K562 (cell line): ENCODE measurements at regions not wholly inside any gene's neighbourhood (a gene's known extent, or its start where the extent isn't known, plus 50 kb on each side); places are given as distances from the start of the nearest gene placed in this dataset.

Source experiments
- ATAC-seq: fragments of 200-7000 bp; cut with Tn5 transposase; 3 replicates; pipeline ENCODE4 v1.9.1; 2020; ENCODE audit warnings: moderate library complexity
- BruUV-seq: library from RNA; stranded (reverse); fragments of 400-500 nt; replicated peaks from 2 replicates; lab custom pipeline; 2021; lab: Mats Ljungman, UMichigan
- CTCF ChIA-PET: fragments of 300-600 bp; formaldehyde crosslinking; extraction: SDS; loops from one replicate; lab custom pipeline; 2021; ENCODE audit warnings: low intra/inter-chr PET ratio; lab: Yijun Ruan, JAX
- POLR2A ChIA-PET: fragments of 300-600, 350-650 bp; sonication (Branson Sonifier 250); formaldehyde crosslinking; extraction: SDS; loops from one replicate; lab custom pipeline; 2021; ENCODE audit warnings: antibody characterized with exemption, inconsistent platforms; lab: Yijun Ruan, JAX
- DNase-seq, 4 experiments: peaks; one replicate each; pipeline versions ENCODE4 v3.0.0 to v3.0.0-alpha.2; 2011 to 2018; ENCODE audit warnings: low spot score in 3 of 4, mixed read lengths in 3 of 4; ENCODE audit errors: extremely low read depth in 1 of 4
- FAIRE-seq: peaks from 2 replicates; lab custom pipeline; 2011; peaks lifted over from hg19 to GRCh38; lab: Jason Lieb, UNC
- H2AFZ ChIP-seq: 2 replicates; pipeline ENCODE4 v1.6.0; 2011; ENCODE audit warnings: low read depth, low read length, control low read depth, inconsistent platforms
- H3K27ac ChIP-seq: fragments of 200-600 bp; 3 replicates; pipeline ENCODE4 v1.8.0; 2011; ENCODE audit warnings: low read depth, mild to moderate bottlenecking, control low read depth, inconsistent platforms, low read length, moderate library complexity, mixed read lengths; ENCODE audit errors: extremely low read depth
- H3K27me3 ChIP-seq, 2 experiments: fragments of 300-600 bp in 1 of 2; 2 replicates in 1 of 2; 3 replicates in 1 of 2; pipeline versions ENCODE4 v1.6.0 to v1.8.0; 2011; ENCODE audit warnings: inconsistent platforms in 2 of 2, low read length in 2 of 2, mild to moderate bottlenecking in 1 of 2, mixed read lengths in 1 of 2, moderate library complexity in 1 of 2; ENCODE audit not compliant: control insufficient read depth in 2 of 2, insufficient read depth in 2 of 2
- H3K36me3 ChIP-seq: fragments of 300-600 bp; 3 replicates; pipeline ENCODE4 v1.8.0; 2011; ENCODE audit warnings: mild to moderate bottlenecking, low read length, inconsistent platforms; ENCODE audit not compliant: control insufficient read depth, insufficient read depth
- H3K4me1 ChIP-seq, 2 experiments: fragments of 200-600 bp in 1 of 2; replicated peaks in 1 of 2; 2 replicates in 1 of 2; 3 replicates in 1 of 2; pipeline versions ENCODE4 v1.5.1 to v1.8.0; 2011; ENCODE audit warnings: inconsistent platforms in 2 of 2, low read length in 2 of 2, mild to moderate bottlenecking in 1 of 2, mixed read lengths in 1 of 2, moderate library complexity in 1 of 2; ENCODE audit not compliant: control insufficient read depth in 2 of 2, insufficient read depth in 2 of 2
- H3K4me2 ChIP-seq: 2 replicates; pipeline ENCODE4 v1.6.1; 2011; ENCODE audit warnings: low read length, control low read depth, inconsistent platforms, mixed read lengths; ENCODE audit not compliant: insufficient read depth
- H3K4me3 ChIP-seq: fragments of 200-600 bp; sonication (generic), shearing (Covaris generic); 2 replicates; pipeline ENCODE4 v1.5.1; 2016; ENCODE audit warnings: control low read depth, inconsistent platforms
- H3K79me2 ChIP-seq: fragments of 200-600 bp; 3 replicates; pipeline ENCODE4 v1.8.0; 2011; ENCODE audit warnings: low read length, inconsistent platforms; ENCODE audit not compliant: control insufficient read depth, insufficient read depth
- H3K9ac ChIP-seq, 2 experiments: 2 replicates each; pipeline versions ENCODE4 v1.6.0 to v1.6.1; 2011; ENCODE audit warnings: low read depth in 2 of 2, low read length in 2 of 2, control low read depth in 1 of 2, inconsistent platforms in 1 of 2, mild to moderate bottlenecking in 1 of 2, mixed read lengths in 1 of 2; ENCODE audit not compliant: insufficient read depth in 1 of 2
- H3K9me1 ChIP-seq: one replicate; pipeline ENCODE4 v1.6.0; 2011; ENCODE audit warnings: inconsistent platforms, mild to moderate bottlenecking, low read length, moderate library complexity; ENCODE audit not compliant: control insufficient read depth, insufficient read depth
- H3K9me3 ChIP-seq: replicated peaks from 2 replicates; pipeline ENCODE4 v1.5.1; 2011; ENCODE audit warnings: low read depth, low read length, inconsistent platforms; ENCODE audit not compliant: control insufficient read depth, insufficient read depth
- H4K20me1 ChIP-seq: replicated peaks from 2 replicates; pipeline ENCODE4 v1.6.1; 2011; ENCODE audit warnings: low read length, inconsistent platforms, mixed read lengths; ENCODE audit not compliant: control insufficient read depth, insufficient read depth
- DEAF1 ChIP-seq: fragments of 450-650 bp; formaldehyde crosslinking; IDR thresholded peaks from 2 replicates; pipeline ENCODE4 v1.4.0; 2020; ENCODE audit warnings: mild to moderate bottlenecking, moderate library complexity
- GATAD2A ChIP-seq: fragments of 450-650 bp; IDR thresholded peaks from 2 replicates; pipeline ENCODE4 v1.6.1; 2017
- HIVEP1 ChIP-seq: fragments of 250-450 bp; sonication (Bioruptor Pico); IDR thresholded peaks from 2 replicates; pipeline ENCODE4 v1.4.0; 2020; ENCODE audit warnings: mild to moderate bottlenecking
- LCOR ChIP-seq: sonication (generic); formaldehyde crosslinking; IDR thresholded peaks from 2 replicates; pipeline ENCODE4 v1.8.0; 2022; ENCODE audit warnings: mild to moderate bottlenecking, missing genetic modification reagents
- SMARCE1 ChIP-seq: fragments of 450-650 bp; IDR thresholded peaks from 2 replicates; pipeline ENCODE4 v1.7.1; 2016; ENCODE audit warnings: mild to moderate bottlenecking
- ZBTB11 ChIP-seq, 3 experiments: fragments of 200-800 bp in 1 of 3; fragments of 250-450 bp in 1 of 3; fragments of 450-650 bp in 1 of 3; sonication (Bioruptor Pico) in 1 of 3; sonication (Bioruptor generic) in 1 of 3; formaldehyde crosslinking in 1 of 3; IDR thresholded peaks; 2 replicates each; pipeline versions ENCODE4 v1.6.1 to v1.8.0; 2016 to 2022; ENCODE audit warnings: mild to moderate bottlenecking in 2 of 3, missing genetic modification characterization in 2 of 3, missing compliant biosample characterization in 1 of 3, moderate library complexity in 1 of 3
- ZNF695 ChIP-seq: fragments of 450-650 bp; formaldehyde crosslinking; IDR thresholded peaks from 2 replicates; pipeline ENCODE4 v1.4.0; 2020; ENCODE audit warnings: mild to moderate bottlenecking, moderate library complexity
- WGBS: fragments of 100-300 bp; shearing (Covaris generic); methylation state at CpG from one replicate; pipeline ENCODE4 v1.1.6; 2016; ENCODE audit warnings: low coverage, mixed read lengths; ENCODE audit not compliant: insufficient coverage; ENCODE audit errors: missing lambda C conversion rate; 5-methylcytosine and 5-hydroxymethylcytosine counted together
- in situ Hi-C: fragments of 300-500 bp; cut with MboI; formaldehyde crosslinking; loops from 4 replicates; pipeline ENCODE4 v1.15.0; 2018; ENCODE audit warnings: inconsistent platforms, mixed read lengths
- intact Hi-C: fragments of 100-400 bp; cut with micrococcal nuclease; formaldehyde crosslinking; loops from 2 replicates; pipeline ENCODE4 v1.14.2; 2022

- H2AFZ ChIP-seq = no peak overlapping the region
- no peaks in the 10 kb centered on the region for H3K36me3 ChIP-seq
- BruUV-seq = no TSS peak
- H3K9me1 ChIP-seq = no peaks in the 10 kb centered on the region
- H4K20me1 ChIP-seq = peaks cover 3% of the 10 kb centered on the region; the same call in 1 of the 2 replicates
- TF ChIP-seq SMARCE1 = no peak
- TF ChIP-seq HIVEP1 = no peak
- no peak for TF ChIP-seq ZBTB11 (CRISPR knock-in tag; IDR thresholded peaks at IDR 0.05)
- TF ChIP-seq GATAD2A = no peak
- no peak for TF ChIP-seq ZNF695 (CRISPR knock-in tag)
- no peak for TF ChIP-seq LCOR (CRISPR knock-in tag)
- no peak for TF ChIP-seq DEAF1 (CRISPR knock-in tag)
- no peak overlapping the region for H3K27ac ChIP-seq
- FAIRE-seq = no peak
- intact Hi-C loops = no loop called here
- H3K27me3 ChIP-seq = peaks cover 3 to 36% of the 10 kb centered on the region in 2 experiments; a peak in 3 of 5 replicates
- no peaks in the 10 kb centered on the region for H3K9me3 ChIP-seq
- no peak overlapping the region for H3K4me3 ChIP-seq
- no peak for ATAC-seq
- no peak for DNase-seq
- H3K9ac ChIP-seq = no peak overlapping the region
- H3K4me2 ChIP-seq = no peak overlapping the region
- no peaks in the 10 kb centered on the region for H3K79me2 ChIP-seq
- no peaks in the 10 kb centered on the region for H3K4me1 ChIP-seq
- in situ Hi-C loops = no loop called here
- WGBS = 2% methylated on average over 7 of the region's 7 CpGs
- CTCF ChIA-PET = no interaction called here
- POLR2A ChIA-PET = interaction anchor here (0.6 kb wide), 1 partner anchor 34 kb away, joined by 3 read pairs; no protein-coding TSS in a partner anchor
Observed at GRCh38 chr16:86854626-86855294, 276.4 kb downstream of the FOXL1 start.
